Posterior cingulate gyrus (tissue), 11 donors: ENCODE measurements at regions not wholly inside any gene's neighbourhood (a gene's known extent, or its start where the extent isn't known, plus 50 kb on each side); places are given as distances from the start of the nearest gene placed in this dataset.

Source experiments
- DNase-seq, 10 donors: peaks; one replicate each; pipeline versions ENCODE4 v3.0.0 to v3.0.0-alpha.2; 2020 to 2021; ENCODE audit warnings: mixed read lengths in 3 of 10
- intact Hi-C: fragments of 100-400 bp; cut with DNase I; formaldehyde crosslinking; loops from one replicate; pipeline ENCODE4 v1.15.1; 2023

DNA sequence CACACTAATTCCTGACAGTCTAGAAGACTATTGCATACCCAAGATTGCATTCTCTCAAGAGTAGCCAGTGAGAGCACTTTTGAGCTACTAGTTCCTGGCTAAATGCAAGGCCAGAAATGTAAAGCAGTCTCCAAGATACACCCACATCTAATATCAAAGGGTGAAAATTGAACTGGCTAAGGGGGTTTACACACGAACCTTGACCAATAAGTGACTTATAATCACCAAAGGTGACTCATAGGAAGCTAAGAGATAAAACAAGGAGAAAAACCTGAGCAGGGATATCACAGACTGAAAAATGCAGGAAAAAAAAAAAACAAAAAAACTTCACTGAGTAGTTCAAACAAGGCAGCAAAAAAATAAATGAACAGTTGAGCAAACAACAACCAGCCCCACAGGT is 172.2 kb upstream of the RRP15 start:
- no peak for DNase-seq
- intact Hi-C loops: no loop called here

- no peak for DNase-seq
- intact Hi-C loops: no loop called here
These were observed 161.1 kb upstream of the RRP15 start for GRCh38 chr1:218123968-218124367.

DNA sequence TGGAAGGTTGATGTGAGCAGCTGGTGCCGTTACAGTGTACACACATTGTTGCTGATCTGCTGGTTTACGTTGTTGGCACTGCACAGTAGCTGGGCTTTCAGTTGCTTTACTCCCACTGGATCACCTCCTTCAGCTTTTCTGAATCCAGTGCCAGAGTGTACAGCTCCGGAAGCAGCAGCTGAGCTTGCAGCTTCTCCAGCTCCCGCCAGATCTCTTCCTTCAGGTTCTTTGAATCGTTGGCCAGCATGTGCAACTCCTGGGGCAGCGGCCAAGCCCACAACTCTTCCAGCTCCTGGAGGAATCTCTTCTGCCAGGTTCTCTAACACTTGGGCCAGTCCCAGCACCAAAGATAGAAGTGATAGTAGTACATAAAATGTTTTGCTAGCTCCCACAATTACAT is 149.7 kb upstream of the RRP15 start:
- intact Hi-C loops: no loop called here
- peak in 3 of 10 donors; percentile 5 to 83 (median 25) for DNase-seq

- DNase-seq: no peak
- intact Hi-C loops: no loop called here
These were observed 145.3 kb upstream of the RRP15 start for GRCh38 chr1:218139761-218140160.

DNA sequence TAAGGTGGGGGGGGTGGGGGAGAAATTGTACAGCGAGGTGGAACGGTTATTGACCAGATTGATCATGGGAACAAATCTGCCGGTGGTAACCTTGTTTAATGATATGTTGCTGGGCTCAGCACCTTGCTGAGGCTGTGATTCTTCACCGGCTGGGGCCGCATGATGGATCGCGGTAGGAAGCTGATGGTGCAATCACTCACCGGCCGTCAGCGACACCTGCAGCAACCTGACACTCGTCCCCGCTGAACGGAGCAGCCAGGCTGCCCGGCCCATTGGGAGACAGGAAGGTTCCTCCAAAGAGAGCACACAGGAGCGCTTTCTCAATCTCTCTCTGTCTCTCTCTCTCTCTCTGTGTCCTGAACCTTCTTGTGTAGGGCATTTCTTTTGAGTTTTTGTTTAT is 128.5 kb upstream of the RRP15 start:
- intact Hi-C loops: no loop called here
- peak in 2 of 10 donors; percentile 54 to 80 for DNase-seq

GRCh38 chr1:218163371-218163770 is 121.7 kb upstream of the RRP15 start:
- intact Hi-C loops: no loop called here

GRCh38 chr1:218164111-218164929 is 120.8 kb upstream of the RRP15 start:
- peak in 2 of 10 donors; percentile 61 to 78 for DNase-seq
- intact Hi-C loops: no loop called here

More at GRCh38 chr1:218163371-218163770, 121.7 kb upstream of the RRP15 start:
- no peak for DNase-seq

DNA sequence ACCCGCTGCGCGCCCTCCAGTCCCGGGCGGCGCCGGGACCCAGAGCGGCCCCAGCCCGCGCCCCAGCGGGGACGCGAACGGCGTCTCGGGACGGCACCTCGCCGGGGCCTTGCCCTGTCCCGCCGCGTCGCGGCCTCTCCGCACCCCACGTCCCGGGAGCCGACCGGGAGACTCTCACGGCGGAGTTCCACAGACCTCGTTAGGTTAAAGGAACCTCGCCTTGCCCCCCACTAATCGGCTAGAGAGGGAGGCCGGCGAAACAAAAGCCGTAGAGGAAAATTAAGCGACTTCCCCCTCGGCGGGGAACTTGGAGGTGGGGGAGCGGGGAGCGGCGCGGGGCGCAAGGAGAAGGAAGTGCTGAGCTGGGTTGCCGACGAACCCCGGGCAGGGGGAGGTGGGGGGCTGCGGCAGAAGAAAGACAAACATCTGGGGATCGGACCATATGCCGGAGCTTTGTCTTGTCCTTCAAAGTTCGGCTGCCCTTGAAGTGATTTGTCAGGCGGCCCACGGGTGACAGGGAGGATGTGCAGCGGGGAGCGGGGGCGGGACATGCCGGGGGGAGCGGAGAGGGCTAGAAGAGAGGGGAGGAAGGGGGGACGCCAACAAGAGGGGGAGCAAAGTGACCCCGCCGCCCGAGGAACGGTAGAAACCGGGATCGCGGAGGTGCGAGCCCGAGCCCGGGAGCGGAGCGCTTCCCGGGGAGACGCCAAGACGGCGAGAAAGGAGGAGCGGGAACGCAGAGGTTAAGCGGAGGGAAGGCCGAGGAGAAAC is 120.0 kb upstream of the RRP15 start:
- intact Hi-C loops: no loop called here
- DNase-seq: peak in 5 of 10 donors; percentile 9 to 82 (median 58)

GRCh38 chr1:218165701-218166114 is 119.4 kb upstream of the RRP15 start:
- no peak for DNase-seq
- intact Hi-C loops: no loop called here

GRCh38 chr1:218166268-218166945 is 118.7 kb upstream of the RRP15 start:
- DNase-seq: no peak
- intact Hi-C loops: no loop called here

- intact Hi-C loops: no loop called here
- DNase-seq: no peak
These were observed 113.7 kb upstream of the RRP15 start for GRCh38 chr1:218171302-218171893.

DNA sequence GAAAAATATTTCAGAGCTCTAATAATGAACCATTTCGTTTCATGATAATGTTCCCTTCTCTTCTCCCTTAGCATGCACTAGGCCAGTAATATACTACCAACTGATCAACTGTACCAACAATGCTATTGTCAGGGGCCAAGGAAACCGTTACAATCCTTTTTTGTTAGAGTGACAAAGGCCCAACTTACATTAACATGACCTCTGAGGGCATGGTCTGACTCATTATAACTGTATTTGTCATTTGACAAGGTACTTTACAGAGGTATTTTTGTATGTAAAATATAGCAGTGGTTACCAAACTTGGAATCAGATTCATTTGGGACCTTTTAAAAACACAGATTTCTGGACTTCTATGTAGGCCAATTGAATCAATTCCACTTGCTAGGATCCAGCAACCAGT is 102.6 kb upstream of the RRP15 start:
- DNase-seq: no peak
- intact Hi-C loops: no loop called here

GRCh38 chr1:218200979-218201378 is 84.1 kb upstream of the RRP15 start:
- no peak for DNase-seq
- intact Hi-C loops: no loop called here

- intact Hi-C loops: no loop called here
These were observed 83.5 kb upstream of the RRP15 start for GRCh38 chr1:218201601-218202000.

GRCh38 chr1:218205721-218206120 is 79.4 kb upstream of the RRP15 start:
- intact Hi-C loops: no loop called here

More at GRCh38 chr1:218201601-218202000, 83.5 kb upstream of the RRP15 start:
- DNase-seq: no peak

DNA sequence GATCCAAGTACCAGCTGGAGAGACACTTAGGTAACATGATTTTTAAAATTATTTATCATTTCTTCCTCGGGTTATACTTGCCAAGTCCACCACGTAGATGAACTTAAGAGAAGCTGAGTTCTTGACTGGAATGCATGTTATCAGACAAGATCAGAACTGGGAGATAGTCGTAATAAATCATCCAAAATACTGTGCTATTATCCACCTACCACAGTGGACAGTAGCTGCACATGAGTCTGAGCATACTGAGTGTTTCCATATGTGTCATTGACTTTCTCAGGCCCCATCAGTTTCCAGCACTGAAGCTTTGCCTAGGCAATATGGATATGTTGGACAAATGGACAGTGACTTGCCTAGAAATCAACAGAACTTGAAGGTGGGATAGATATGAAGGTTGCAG is 77.9 kb upstream of the RRP15 start:
- no peak for DNase-seq
- intact Hi-C loops: no loop called here

More at GRCh38 chr1:218205721-218206120, 79.4 kb upstream of the RRP15 start:
- no peak for DNase-seq

- intact Hi-C loops: no loop called here
- no peak for DNase-seq
These were observed 75.7 kb upstream of the RRP15 start for GRCh38 chr1:218209351-218209861.

DNA sequence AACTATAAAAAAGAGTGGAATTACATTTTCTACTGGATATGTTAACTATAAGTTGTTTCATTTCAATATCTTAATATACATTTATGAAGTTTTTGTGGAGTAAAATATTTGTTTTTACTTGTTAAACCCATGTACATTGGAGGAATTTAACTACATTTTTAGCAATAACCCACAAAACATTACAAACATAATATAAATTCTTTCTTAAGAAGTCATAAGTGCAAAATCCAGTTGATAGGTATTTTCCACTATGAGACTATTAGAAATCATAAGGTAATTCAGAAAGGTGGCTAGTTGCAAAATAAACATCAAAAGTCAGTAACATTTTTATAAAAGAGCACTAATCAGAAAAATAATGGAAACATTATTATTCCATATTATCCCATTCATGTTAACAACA is 73.9 kb upstream of the RRP15 start:
- intact Hi-C loops: no loop called here
- DNase-seq: no peak

DNA sequence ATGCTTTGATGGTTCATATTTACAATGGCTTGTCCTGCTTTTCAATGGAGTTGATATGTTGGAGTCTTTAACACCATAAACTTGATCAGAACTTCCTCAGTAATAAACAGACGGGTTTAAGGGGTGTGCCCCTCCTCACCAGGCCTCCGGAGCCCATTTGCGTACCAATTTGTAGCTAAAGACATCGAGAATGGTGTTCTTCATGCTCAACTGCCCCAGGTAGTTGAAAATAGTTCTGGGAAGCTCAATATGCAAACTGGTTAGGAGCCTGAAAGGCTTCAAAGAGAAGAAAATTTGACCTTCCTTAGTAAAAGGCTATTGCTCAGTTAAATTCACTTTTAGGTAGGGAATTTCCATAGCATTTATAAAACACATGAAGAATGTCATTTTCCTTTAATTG is 68.1 kb upstream of the RRP15 start:
- intact Hi-C loops: no loop called here
- no peak for DNase-seq

- no peak for DNase-seq
- intact Hi-C loops: no loop called here
These were observed 65.6 kb upstream of the RRP15 start for GRCh38 chr1:218219460-218219859.

DNA sequence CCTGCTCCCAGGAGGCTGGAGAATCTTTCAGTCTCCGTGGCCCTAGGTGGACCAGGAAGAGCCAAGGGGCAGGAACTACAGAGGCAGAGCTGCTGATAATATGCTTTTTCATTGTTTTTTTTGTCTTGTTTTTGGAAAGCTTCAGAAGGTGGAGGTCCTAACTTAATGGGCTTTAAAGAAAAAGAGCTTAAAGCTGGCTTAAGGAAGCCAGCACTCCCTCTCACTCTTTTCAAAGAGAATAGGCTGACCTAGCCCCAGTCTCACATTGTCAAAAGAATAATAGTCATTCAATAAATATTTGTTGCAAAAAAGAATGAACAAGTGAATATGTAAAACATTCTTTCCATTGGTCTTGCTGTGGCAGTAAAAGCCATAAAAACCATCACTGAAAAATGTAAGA is 61.0 kb upstream of the RRP15 start:
- intact Hi-C loops: no loop called here
- no peak for DNase-seq
